Smooth muscle cell (in vitro differentiated cells): ENCODE measurements at regions not wholly inside any gene's neighbourhood (a gene's known extent, or its start where the extent isn't known, plus 50 kb on each side); places are given as distances from the start of the nearest gene placed in this dataset.

Source experiments
- DNase-seq: peaks from one replicate; lab custom pipeline; 2025; ENCODE audit not compliant: unreplicated experiment; lab: John Stamatoyannopoulos, UW
- H2AFZ ChIP-seq: fragments of 200-600 bp; sonication (generic); 2 replicates; pipeline ENCODE4 v1.6.0; 2016; ENCODE audit warnings: antibody characterized with exemption, low read depth, mild to moderate bottlenecking
- H3F3A ChIP-seq: fragments of 200-600 bp; sonication (generic); 2 replicates; pipeline ENCODE4 v1.6.0; 2017; ENCODE audit warnings: antibody characterized with exemption, low read depth
- H3K27ac ChIP-seq: fragments of 200-600 bp; sonication (generic); 2 replicates; pipeline ENCODE4 v1.5.1; 2016; ENCODE audit warnings: low read depth, mild to moderate bottlenecking
- H3K27me3 ChIP-seq: fragments of 200-600 bp; sonication (generic); 2 replicates; pipeline ENCODE4 v1.6.1; 2016; ENCODE audit warnings: low read depth, mild to moderate bottlenecking
- H3K36me3 ChIP-seq: fragments of 200-600 bp; sonication (generic); 2 replicates; pipeline ENCODE4 v1.5.1; 2016; ENCODE audit warnings: low read depth
- H3K4me1 ChIP-seq: fragments of 200-600 bp; sonication (generic); 2 replicates; pipeline ENCODE4 v1.5.1; 2016; ENCODE audit warnings: low read depth
- H3K4me2 ChIP-seq: fragments of 200-600 bp; sonication (generic); 2 replicates; pipeline ENCODE4 v1.6.0; 2016; ENCODE audit warnings: mild to moderate bottlenecking
- H3K4me3 ChIP-seq: fragments of 200-600 bp; sonication (generic); 2 replicates; pipeline ENCODE4 v1.5.1; 2016; ENCODE audit warnings: mild to moderate bottlenecking
- H3K79me2 ChIP-seq: fragments of 200-600 bp; sonication (generic); 2 replicates; pipeline ENCODE4 v1.6.0; 2016; ENCODE audit warnings: low read depth, mild to moderate bottlenecking
- H3K9ac ChIP-seq: fragments of 200-600 bp; sonication (generic); 2 replicates; pipeline ENCODE4 v1.6.0; 2016; ENCODE audit warnings: low read depth
- H3K9me3 ChIP-seq: fragments of 200-600 bp; sonication (generic); replicated peaks from 2 replicates; pipeline ENCODE4 v1.5.1; 2016; ENCODE audit warnings: low read depth
- H4K20me1 ChIP-seq: fragments of 200-600 bp; sonication (generic); 2 replicates; pipeline ENCODE4 v1.6.0; 2016; ENCODE audit warnings: low read depth
- CTCF ChIP-seq: fragments of 200-600 bp; sonication (generic); IDR thresholded peaks from 2 replicates; pipeline ENCODE4 v1.5.1; 2017; ENCODE audit warnings: borderline replicate concordance, mild to moderate bottlenecking, antibody characterized with exemption; ENCODE audit not compliant: insufficient read depth, poor library complexity, severe bottlenecking
- WGBS: methylation state at CpG from one replicate; pipeline ENCODE4 v1.1.7; 2016; ENCODE audit warnings: low lambda C conversion rate; 5-methylcytosine and 5-hydroxymethylcytosine counted together

GRCh38 chr2:6254441-6254840 lies 562.3 kb downstream of the SOX11 start:
- Histone ChIP-seq H3F3A (no peaks in the 10 kb centered on the region), H3K4me1 (no peaks in the 10 kb centered on the region), H3K9me3 (no peaks in the 10 kb centered on the region), H3K4me2 (no peak overlapping the region), H3K27ac (no peak overlapping the region), H3K9ac (no peak overlapping the region), H4K20me1 (no peaks in the 10 kb centered on the region), H3K4me3 (no peak overlapping the region), H3K79me2 (no peaks in the 10 kb centered on the region), H2AFZ (no peak overlapping the region), H3K36me3 (no peaks in the 10 kb centered on the region), H3K27me3 (no peaks in the 10 kb centered on the region)
- no peak for TF ChIP-seq CTCF
- no peak for DNase-seq
- 49% methylated on average over 2 of the region's 2 CpGs for WGBS

GRCh38 chr2:6264198-6264597 lies 572.0 kb downstream of the SOX11 start:
- no peak overlapping the region for H3K4me2 ChIP-seq
- no peak overlapping the region for H3K9ac ChIP-seq
- no peaks in the 10 kb centered on the region for H3K79me2 ChIP-seq
- no peak overlapping the region for H3K27ac ChIP-seq
- no peaks in the 10 kb centered on the region for H4K20me1 ChIP-seq
- H3K4me1 ChIP-seq, result no peaks in the 10 kb centered on the region
- H2AFZ ChIP-seq, result no peak overlapping the region
- H3K9me3 ChIP-seq, result no peaks in the 10 kb centered on the region
- no peak for TF ChIP-seq CTCF
- H3K36me3 ChIP-seq, result no peaks in the 10 kb centered on the region
- no peaks in the 10 kb centered on the region for H3K27me3 ChIP-seq
- no peaks in the 10 kb centered on the region for H3F3A ChIP-seq
- no peak for DNase-seq
- no peak overlapping the region for H3K4me3 ChIP-seq
- WGBS, result 88% methylated on average over 3 of the region's 3 CpGs

- DNase-seq, result no peak
- Histone ChIP-seq H4K20me1 (no peaks in the 10 kb centered on the region), H3K36me3 (no peaks in the 10 kb centered on the region), H3K4me1 (no peaks in the 10 kb centered on the region), H3K79me2 (no peaks in the 10 kb centered on the region), H3K9ac (no peak overlapping the region), H3K27me3 (no peaks in the 10 kb centered on the region), H3K27ac (no peak overlapping the region), H3K4me2 (no peak overlapping the region), H2AFZ (no peak overlapping the region), H3F3A (no peaks in the 10 kb centered on the region), H3K4me3 (no peak overlapping the region), H3K9me3 (no peaks in the 10 kb centered on the region)
- no peak for TF ChIP-seq CTCF
- WGBS, result 96% methylated on average over 5 of the region's 5 CpGs
These were observed 584.2 kb downstream of the CMPK2 start for GRCh38 chr2:6281524-6281923.

- H3K27me3 ChIP-seq, result no peaks in the 10 kb centered on the region
- no peak overlapping the region for H3K27ac ChIP-seq
- DNase-seq, result no peak
- no peaks in the 10 kb centered on the region for H3F3A ChIP-seq
- H3K9ac ChIP-seq, result no peak overlapping the region
- H3K79me2 ChIP-seq, result no peaks in the 10 kb centered on the region
- no peaks in the 10 kb centered on the region for H3K9me3 ChIP-seq
- TF ChIP-seq CTCF, result no peak
- H4K20me1 ChIP-seq, result no peaks in the 10 kb centered on the region
- no peaks in the 10 kb centered on the region for H3K36me3 ChIP-seq
- 75% methylated on average over 18 of the region's 24 CpGs for WGBS
- no peak overlapping the region for H3K4me2 ChIP-seq
- no peak overlapping the region for H2AFZ ChIP-seq
- H3K4me1 ChIP-seq, result no peaks in the 10 kb centered on the region
- H3K4me3 ChIP-seq, result no peak overlapping the region
These were observed 582.4 kb downstream of the CMPK2 start for GRCh38 chr2:6283259-6283658.
